ENCODE measurements at regions not wholly inside any gene's neighbourhood (a gene's known extent, or its start where the extent isn't known, plus 50 kb on each side); places are given as distances from the start of the nearest gene placed in this dataset.

DNA sequence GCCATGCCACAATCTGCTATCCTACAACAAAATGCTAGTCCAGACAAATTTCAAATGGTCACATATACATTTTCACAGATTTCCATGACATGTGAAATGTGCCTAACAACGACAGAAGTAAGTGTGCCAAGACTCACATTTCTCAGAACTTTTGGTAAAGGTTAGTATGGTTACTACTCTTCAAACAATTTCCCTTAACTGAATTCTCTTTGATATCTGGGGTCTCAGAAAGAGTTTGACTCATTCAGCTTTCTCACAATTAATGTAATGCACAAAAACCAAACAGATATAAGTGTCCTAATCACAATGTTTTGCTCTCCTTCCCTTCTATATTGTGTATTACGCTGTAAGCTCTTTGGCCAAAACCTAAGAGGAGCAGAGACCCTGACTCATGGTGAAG lies 122.4 kb upstream of the LEF1 start:
- no peak for DNase-seq (ENCODE audit: low read depth in 2 of 3, low spot score in 1 of 3)

DNA sequence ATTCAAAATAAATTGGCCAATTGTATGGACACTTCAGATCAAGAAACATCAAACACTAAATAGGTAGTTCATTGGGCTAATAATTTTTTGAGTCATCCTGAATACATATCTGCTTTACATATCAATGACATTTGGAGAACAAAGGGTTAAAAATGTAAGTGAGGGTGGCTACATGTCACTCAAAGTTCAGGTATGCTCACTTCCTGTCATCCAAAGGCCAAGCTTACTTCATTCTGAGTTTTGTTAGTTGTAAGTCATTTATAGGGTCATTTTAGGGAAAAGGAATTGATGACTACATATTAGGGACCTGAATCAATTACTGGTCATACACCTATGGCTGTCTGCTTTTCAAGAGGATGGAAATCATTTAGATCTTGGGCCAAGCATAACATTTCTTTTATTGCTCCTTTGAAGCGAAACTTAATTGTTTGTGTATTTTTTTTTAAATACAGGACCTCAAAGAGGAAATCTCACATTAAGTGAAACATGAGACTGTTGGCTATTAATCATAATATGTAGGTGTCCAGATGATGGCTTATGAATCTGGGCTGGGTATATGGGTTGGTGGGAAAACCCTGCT lies 119.2 kb upstream of the LEF1 start:
- DNase-seq (ENCODE audit: low read depth in 2 of 3, low spot score in 1 of 3) = no peak

- DNase-seq (ENCODE audit: low read depth in 2 of 3, low spot score in 1 of 3) = no peak
Measured at GRCh38 chr4:108280072-108280471, 111.3 kb upstream of the LEF1 start.

GRCh38 chr4:108276690-108277089 lies 108.0 kb upstream of the LEF1 start:
- no peak for DNase-seq (ENCODE audit: low read depth in 2 of 3, low spot score in 1 of 3)

DNA sequence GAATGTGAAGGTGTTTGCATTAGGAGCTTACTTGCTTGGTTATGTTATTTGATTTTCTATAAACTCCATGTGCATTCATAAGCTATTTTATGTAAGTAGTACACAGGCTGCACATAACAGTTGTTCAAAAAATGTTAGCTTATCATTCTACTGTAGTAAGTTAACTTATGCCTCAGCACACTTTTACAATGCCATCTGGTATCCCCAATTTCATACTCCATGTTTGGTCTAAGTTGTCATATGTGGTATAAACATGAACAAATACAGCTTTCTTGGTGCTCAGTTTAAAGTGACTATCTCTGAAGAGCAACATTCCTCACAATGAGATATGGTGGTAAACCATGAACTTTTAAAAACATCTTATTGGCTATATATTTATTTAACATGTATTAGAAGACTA lies 104.3 kb upstream of the LEF1 start:
- DNase-seq (ENCODE audit: low read depth in 2 of 3, low spot score in 1 of 3) = no peak

DNA sequence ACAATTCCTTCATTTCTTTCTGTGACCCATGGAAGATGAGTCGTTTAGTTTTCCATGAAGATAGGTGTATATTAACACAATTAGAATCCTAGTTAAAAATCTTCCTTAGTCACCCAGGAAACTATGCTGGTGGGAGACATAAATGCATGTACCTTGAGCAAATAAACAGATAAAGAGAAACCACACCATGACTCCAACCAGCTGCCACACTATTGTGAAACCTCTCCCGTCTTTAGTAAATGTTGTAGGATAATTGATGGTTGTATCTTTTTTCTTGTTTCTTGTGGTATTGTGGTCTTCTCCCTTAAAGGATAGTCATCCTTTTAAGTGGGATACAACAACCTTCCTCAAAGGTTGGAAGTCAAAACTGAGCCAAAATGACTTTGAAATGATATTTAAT lies 103.8 kb upstream of the LEF1 start:
- no peak for DNase-seq (ENCODE audit: low read depth in 2 of 3, low spot score in 1 of 3)

- no peak for DNase-seq (ENCODE audit: low read depth in 2 of 3, low spot score in 1 of 3)
Measured at GRCh38 chr4:108272046-108272445, 103.3 kb upstream of the LEF1 start.

DNA sequence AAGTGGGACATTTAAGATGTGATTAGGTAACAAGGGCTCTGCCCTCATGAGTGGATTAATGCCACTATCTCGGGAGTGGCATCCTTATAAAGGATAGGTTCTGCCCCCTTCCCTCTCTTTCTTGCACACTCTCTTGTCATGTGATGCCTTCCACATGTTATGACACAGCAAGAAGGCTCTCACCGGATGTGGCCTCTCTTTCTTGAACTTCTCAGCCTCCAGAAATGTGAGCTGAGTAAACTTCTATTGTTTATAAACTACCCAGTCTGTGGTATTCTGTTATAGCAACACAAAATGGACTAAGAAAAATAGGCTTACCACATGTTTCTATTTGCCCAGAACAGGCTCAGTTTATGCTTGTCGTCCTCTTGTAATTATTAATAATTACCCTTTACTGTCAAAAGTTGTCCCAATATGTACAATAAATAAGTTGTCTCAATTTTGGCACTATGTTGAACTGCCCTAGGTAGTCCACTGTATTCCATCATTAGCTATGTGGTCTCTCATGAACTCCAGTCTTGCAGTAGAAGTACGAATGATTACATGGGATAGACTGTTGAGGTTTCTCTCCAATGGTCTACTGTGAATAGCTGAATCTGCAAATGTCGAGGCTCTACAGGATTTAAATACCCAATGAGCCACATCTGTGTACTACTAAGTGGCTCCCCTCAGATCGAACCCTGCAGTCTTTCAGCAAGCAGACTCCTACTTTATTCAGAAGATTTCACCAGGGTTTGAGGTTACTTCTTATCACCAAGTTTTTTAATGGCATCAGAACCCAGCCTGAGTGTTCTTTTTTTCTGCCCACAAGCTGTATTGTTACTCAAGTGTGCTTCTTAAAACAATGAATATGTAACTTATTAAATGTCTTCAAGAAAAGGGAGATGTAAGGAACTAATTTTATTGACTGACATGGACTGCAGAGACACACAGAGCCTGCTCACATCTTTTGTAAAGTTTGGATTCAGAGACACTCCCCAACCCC lies 102.0 kb upstream of the LEF1 start:
- no peak for DNase-seq (ENCODE audit: low read depth in 2 of 3, low spot score in 1 of 3)

DNA sequence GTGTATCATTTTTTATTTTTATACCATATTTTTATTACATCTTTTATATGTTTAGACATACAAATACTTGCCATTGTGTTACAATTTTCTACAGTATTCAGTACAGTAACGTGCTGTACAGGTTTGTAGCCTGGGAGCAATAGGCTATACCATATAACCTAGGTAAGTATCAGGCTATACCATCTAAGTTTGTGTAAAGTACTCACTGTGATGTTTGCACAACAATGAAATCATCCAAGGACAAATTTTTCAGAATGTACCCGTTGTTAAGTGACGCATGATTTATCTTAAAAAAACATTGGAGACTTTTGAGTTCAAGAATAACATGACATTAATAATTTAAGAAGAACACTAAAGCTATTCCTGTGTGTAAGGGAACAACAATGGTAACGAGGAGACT lies 96.0 kb upstream of the LEF1 start:
- DNase-seq (ENCODE audit: low read depth in 2 of 3, low spot score in 1 of 3) = no peak

DNA sequence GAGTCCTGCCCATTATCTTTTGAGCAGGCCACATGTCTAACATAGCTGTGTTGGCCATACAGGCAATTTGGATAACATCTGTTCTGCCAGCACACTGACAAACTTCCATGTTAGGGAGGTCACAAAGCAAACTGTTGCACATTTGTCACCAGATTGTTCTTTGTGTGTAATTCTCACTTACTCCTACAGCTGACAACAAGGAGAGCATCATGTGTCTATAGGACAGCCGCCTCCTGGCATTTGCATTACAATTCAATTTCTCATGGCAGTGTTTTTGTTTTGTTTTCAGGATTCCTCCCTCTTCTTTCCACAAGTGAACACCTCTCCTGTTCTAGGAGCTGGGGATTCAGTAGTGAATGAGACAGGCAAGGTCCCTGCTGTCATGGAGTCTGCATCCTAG lies 94.3 kb upstream of the LEF1 start:
- DNase-seq (ENCODE audit: low read depth in 2 of 3, low spot score in 1 of 3) = no peak

DNA sequence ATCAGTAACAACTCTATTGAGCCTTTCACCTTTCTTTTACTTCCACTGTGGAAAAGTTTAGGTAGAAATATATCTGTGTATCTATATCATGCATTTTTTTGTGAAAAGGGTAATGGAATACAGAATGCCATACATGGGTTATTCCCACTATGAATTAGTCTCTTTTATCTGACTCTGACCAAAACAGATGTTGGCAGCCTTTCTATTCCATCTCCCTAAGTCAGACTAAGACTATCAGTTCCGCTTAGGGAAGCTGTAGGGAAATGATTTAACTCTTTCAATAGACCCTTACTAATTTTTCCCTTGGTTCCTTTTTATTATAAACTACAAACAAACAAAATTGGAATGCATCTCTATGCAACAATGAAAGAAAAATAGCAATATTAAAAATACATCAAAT lies 92.3 kb upstream of the LEF1 start:
- no peak for DNase-seq (ENCODE audit: low read depth in 2 of 3, low spot score in 1 of 3)

GRCh38 chr4:108256538-108256937 lies 87.8 kb upstream of the LEF1 start:
- DNase-seq (ENCODE audit: low read depth in 2 of 3, low spot score in 1 of 3) = no peak

DNA sequence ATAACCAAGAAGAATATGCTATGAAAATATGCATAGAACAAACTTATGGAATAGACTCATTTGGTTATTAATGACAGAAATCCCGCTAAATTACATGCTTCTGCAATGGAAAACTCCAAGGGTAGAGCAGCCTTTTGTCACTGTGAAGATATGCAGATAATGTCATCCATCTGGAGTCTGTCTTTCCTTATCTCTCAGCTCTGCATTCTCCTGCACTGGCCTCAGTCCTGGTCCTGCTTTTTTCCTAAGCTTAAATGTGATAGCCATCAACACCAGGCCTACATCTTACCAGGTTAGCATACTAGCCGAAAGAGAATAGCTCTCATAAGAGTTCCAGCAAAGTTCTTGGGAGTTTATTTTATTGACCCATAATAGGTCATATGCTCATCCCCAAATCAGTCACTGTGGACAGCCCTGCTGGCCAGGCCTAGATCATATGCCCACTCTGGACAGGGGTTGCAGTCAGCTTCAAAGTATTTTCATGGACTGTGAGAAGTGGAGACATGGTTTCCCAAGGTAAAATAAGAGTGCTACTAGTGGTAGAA lies 86.5 kb upstream of the LEF1 start:
- no peak for DNase-seq (ENCODE audit: low read depth in 2 of 3, low spot score in 1 of 3)

GRCh38 chr4:108249397-108249796 lies 80.7 kb upstream of the LEF1 start:
- no peak for DNase-seq (ENCODE audit: low read depth in 2 of 3, low spot score in 1 of 3)

DNA sequence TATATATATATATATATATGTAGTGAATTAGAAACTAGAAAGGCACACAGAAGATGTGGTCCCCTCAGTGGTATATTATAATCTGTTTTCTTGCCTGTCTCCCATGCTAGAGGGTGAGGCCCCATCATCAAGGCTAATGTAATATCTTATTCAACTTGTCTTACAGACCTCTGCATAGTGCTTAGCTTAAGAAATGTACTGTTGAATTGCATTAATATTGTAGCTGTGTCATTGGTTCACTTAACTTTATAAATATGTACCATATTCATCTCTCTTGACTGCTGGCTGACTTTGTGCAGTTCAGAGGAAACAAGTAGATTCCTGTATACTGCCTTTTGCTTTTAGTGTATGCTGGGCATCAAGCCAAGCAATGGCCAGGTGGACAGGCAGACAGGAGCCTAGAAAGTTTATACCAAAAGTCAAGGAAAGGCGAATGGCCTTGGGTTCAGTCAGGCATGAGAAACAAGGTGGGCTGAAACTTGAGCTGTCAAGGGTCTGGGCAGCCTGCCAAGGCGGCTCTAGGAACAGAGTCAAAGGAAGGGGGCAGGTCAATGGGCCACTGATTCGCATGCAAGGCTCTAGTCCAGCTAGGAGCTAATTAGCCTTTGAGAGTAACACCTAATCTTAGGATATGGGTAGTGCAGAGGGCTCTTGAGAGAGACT lies 78.8 kb upstream of the LEF1 start:
- no peak for DNase-seq (ENCODE audit: low read depth in 2 of 3, low spot score in 1 of 3)

DNA sequence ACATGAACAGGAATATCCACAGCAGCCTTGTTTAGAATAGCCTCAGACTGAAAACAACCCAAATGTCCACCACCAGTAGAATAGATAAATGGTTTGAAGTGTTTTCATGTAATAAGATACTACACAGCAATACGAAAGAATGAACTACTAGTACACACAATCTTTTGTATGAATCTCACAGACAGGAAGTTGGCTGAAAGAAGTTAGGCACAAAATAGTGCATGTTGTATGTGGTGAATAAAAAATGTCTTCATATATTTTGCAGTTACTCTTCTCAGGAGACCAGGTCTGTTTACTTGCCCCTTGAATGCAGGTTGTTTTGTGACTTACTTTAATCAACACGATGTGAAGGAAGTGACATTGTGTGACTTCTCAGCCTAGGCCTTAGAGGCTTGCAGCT lies 75.9 kb upstream of the LEF1 start:
- no peak for DNase-seq (ENCODE audit: low read depth in 2 of 3, low spot score in 1 of 3)

DNA sequence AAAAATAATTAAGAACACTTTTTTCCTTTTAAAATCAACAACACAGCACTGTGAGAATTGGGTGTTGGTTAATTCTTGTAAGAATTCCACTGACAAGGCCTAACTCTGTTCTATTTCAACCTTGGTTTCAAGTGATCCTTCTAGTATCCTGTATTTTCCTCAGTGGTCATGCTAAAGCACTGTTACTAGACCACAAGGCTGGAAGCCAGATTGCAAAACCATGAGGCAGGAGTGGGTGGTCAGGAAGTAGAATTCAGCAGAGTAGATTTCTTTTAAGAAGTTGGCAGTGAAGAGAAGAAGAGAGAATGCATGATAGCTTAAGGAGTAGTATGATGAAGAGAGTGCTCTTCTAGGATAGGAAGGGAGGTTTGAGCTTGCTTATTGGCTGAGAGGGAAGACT lies 71.6 kb upstream of the LEF1 start:
- DNase-seq (ENCODE audit: low read depth in 2 of 3, low spot score in 1 of 3) = no peak

DNA sequence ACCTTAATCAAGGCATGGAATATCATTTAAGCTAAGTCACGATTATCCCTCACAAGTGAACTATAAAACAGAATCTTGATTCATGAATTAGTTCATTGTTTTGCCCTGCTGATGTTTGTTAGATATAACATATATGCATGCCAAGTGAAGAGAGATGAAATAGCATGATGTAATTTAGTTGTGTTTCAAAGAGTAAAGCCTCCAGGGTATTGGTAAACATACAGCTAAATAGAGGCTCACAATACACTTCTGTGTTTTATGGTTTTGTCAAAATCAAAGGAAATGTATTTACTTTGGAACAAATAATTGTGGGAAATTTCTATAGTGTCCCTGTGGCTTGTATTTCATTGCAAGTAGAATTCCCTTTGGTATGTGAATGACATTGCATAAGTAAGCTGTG lies 69.0 kb upstream of the LEF1 start:
- DNase-seq (ENCODE audit: low read depth in 2 of 3, low spot score in 1 of 3) = no peak

DNA sequence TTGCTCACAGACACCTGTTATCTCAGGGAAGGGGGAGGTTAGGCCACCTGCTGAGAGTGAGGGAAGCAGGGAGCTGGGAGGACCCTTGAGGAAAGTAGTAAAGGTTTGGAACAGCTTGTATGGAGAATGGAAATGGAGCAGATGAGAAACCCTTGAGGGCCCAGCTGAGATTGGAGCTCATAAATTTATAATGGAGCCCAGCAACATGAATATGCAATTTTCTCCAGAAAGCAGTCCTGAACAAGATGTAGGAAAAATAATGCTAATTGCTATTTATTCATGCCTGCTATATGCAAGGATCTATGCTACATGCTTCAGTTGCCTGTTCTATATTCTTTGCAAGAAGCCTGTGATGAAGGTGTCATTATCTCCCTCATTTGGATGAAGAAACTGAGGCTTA lies 67.5 kb upstream of the LEF1 start:
- no peak for DNase-seq (ENCODE audit: low read depth in 2 of 3, low spot score in 1 of 3)

DNA sequence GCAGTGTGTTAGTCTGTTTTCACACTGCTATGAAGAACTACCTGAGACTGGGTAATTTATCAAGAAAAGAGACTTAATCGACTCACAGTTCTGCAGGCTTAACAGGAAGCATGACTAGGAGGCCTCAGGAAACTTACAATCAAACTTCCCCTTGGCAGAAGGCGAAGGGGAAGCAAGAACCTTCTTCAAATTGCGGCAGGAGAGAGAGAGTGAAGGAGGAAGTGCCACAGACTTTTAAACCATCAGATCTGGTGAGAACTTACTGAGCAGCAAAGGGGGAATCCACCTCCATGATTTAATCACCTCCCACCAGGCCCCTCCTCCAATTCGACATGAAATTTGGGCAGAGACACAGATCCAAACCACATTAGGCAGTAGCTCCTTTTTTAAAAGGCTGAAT lies 59.2 kb upstream of the LEF1 start:
- no peak for DNase-seq (ENCODE audit: low read depth in 2 of 3, low spot score in 1 of 3)

- no peak for DNase-seq (ENCODE audit: low read depth in 2 of 3, low spot score in 1 of 3)
Measured at GRCh38 chr4:108224611-108225053, 55.9 kb upstream of the LEF1 start.

- DNase-seq (ENCODE audit: low read depth in 2 of 3, low spot score in 1 of 3) = no peak
Measured at GRCh38 chr4:108223313-108223712, 54.6 kb upstream of the LEF1 start.
